HepG2 (cell line): ENCODE measurements at regions not wholly inside any gene's neighbourhood (a gene's known extent, or its start where the extent isn't known, plus 50 kb on each side); places are given as distances from the start of the nearest gene placed in this dataset.

Source experiments
- ATAC-seq: fragments of 200-7000 bp; cut with Tn5 transposase; 3 replicates; pipeline ENCODE4 v1.9.1; 2020; ENCODE audit warnings: mild to moderate bottlenecking, moderate library complexity
- BruUV-seq: library from RNA; stranded (reverse); fragments of 400-500 nt; replicated peaks from 2 replicates; lab custom pipeline; 2021; lab: Mats Ljungman, UMichigan
- CTCF ChIA-PET: fragments of 300-600 bp; formaldehyde crosslinking; extraction: SDS; loops from one replicate; lab custom pipeline; 2021; ENCODE audit warnings: low total read pairs, inconsistent platforms, low intra/inter-chr PET ratio; lab: Yijun Ruan, JAX
- POLR2A ChIA-PET: fragments of 350-600 bp; sonication (Branson Sonifier 250); formaldehyde crosslinking; loops from one replicate; lab custom pipeline; 2020; ENCODE audit warnings: antibody characterized with exemption, inconsistent platforms; lab: Yijun Ruan, JAX
- DNase-seq: peaks from one replicate; pipeline ENCODE4 v3.0.0-alpha.2; 2015; ENCODE audit warnings: low spot score
- FAIRE-seq: peaks from 3 replicates; lab custom pipeline; 2011; peaks lifted over from hg19 to GRCh38; lab: Jason Lieb, UNC
- H2AFZ ChIP-seq: one replicate; pipeline ENCODE4 v1.6.1; 2011; ENCODE audit warnings: low read length, inconsistent platforms
- H3K27ac ChIP-seq: fragments of 300-600 bp; 3 replicates; pipeline ENCODE4 v1.8.0; 2011; ENCODE audit warnings: mixed run types, mild to moderate bottlenecking, mixed read lengths, low read length, inconsistent platforms; ENCODE audit not compliant: insufficient read depth; ENCODE audit errors: extremely low read length
- H3K27me3 ChIP-seq, 2 experiments: fragments of 200-600 bp in 1 of 2; 2 replicates in 1 of 2; 3 replicates in 1 of 2; pipeline versions ENCODE4 v1.6.0 to v1.8.0; 2011; ENCODE audit warnings: low read length in 2 of 2, mild to moderate bottlenecking in 2 of 2, moderate library complexity in 2 of 2, inconsistent platforms in 1 of 2; ENCODE audit not compliant: insufficient read depth in 2 of 2, control insufficient read depth in 1 of 2
- H3K36me3 ChIP-seq, 2 experiments: fragments of 200-600 bp in 1 of 2; replicated peaks in 1 of 2; 2 replicates in 1 of 2; 3 replicates in 1 of 2; pipeline versions ENCODE4 v1.5.1 to v1.8.0; 2011; ENCODE audit warnings: low read length in 2 of 2, inconsistent platforms in 1 of 2; ENCODE audit not compliant: insufficient read depth in 2 of 2, control insufficient read depth in 1 of 2
- H3K4me1 ChIP-seq: 2 replicates; pipeline ENCODE4 v1.5.1; 2012; ENCODE audit warnings: low read length, inconsistent platforms; ENCODE audit not compliant: insufficient read depth
- H3K4me2 ChIP-seq: 2 replicates; pipeline ENCODE4 v1.6.0; 2011; ENCODE audit warnings: low read depth, low read length, inconsistent platforms
- H3K4me3 ChIP-seq, 3 experiments: fragments of 200-600 bp in 1 of 3; sonication (generic), shearing (Covaris generic) in 1 of 3; replicated peaks in 1 of 3; 2 replicates each; pipeline ENCODE4 v1.5.1; 2011 to 2016; ENCODE audit warnings: low read length in 3 of 3, inconsistent platforms in 2 of 3, low read depth in 2 of 3, mild to moderate bottlenecking in 2 of 3, control low read depth in 1 of 3, mixed read lengths in 1 of 3; ENCODE audit not compliant: insufficient read depth in 1 of 3
- H3K79me2 ChIP-seq: one replicate; pipeline ENCODE4 v1.6.1; 2011; ENCODE audit warnings: low read length, inconsistent platforms; ENCODE audit not compliant: insufficient read depth
- H3K9ac ChIP-seq: 2 replicates; pipeline ENCODE4 v1.6.0; 2011; ENCODE audit warnings: mild to moderate bottlenecking, low read depth, low read length, inconsistent platforms; ENCODE audit not compliant: insufficient read depth
- H3K9me3 ChIP-seq: 2 replicates; pipeline ENCODE4 v1.5.1; 2012; ENCODE audit warnings: mild to moderate bottlenecking, low read length
- H4K20me1 ChIP-seq: 2 replicates; pipeline ENCODE4 v1.6.0; 2011; ENCODE audit warnings: inconsistent platforms, mild to moderate bottlenecking, low read length, moderate library complexity; ENCODE audit not compliant: insufficient read depth
- ARNT ChIP-seq: fragments of 450-650 bp; IDR thresholded peaks from 2 replicates; pipeline ENCODE4 v1.6.1; 2017
- E2F5 ChIP-seq: sonication (generic); formaldehyde crosslinking; conservative IDR thresholded peaks from 2 replicates; pipeline ENCODE4 v1.4.0; 2020; ENCODE audit warnings: missing genetic modification reagents
- HOXD1 ChIP-seq: sonication (generic); formaldehyde crosslinking; IDR thresholded peaks from 2 replicates; pipeline ENCODE4 v1.5.0; 2020; ENCODE audit warnings: missing genetic modification reagents
- MIER3 ChIP-seq: IDR thresholded peaks from 2 replicates; pipeline ENCODE4 v1.6.1; 2016; ENCODE audit warnings: missing compliant biosample characterization, borderline replicate concordance
- PAX8 ChIP-seq: sonication (generic); formaldehyde crosslinking; IDR thresholded peaks from 2 replicates; pipeline ENCODE4 v1.8.0; 2022; ENCODE audit warnings: mild to moderate bottlenecking, missing genetic modification reagents, borderline replicate concordance
- TFDP2 ChIP-seq: sonication (generic); formaldehyde crosslinking; IDR thresholded peaks from 2 replicates; pipeline ENCODE4 v1.4.0; 2020; ENCODE audit warnings: missing genetic modification reagents
- ZBTB20 ChIP-seq: sonication (generic); formaldehyde crosslinking; IDR thresholded peaks from 2 replicates; pipeline ENCODE4 v1.8.1; 2023; ENCODE audit warnings: missing genetic modification reagents, low read depth, mild to moderate bottlenecking, borderline replicate concordance
- ZC3H13 ChIP-seq: sonication (generic); formaldehyde crosslinking; IDR thresholded peaks from 2 replicates; pipeline ENCODE4 v1.8.1; 2023; ENCODE audit warnings: mild to moderate bottlenecking, missing genetic modification reagents, moderate library complexity
- ZNF275 ChIP-seq: sonication (generic); formaldehyde crosslinking; IDR thresholded peaks from 2 replicates; pipeline ENCODE4 v1.8.0; 2022; ENCODE audit warnings: missing genetic modification reagents, mild to moderate bottlenecking, inconsistent platforms, borderline replicate concordance
- ZNF543 ChIP-seq: sonication (generic); formaldehyde crosslinking; IDR thresholded peaks from 2 replicates; pipeline ENCODE4 v1.4.0; 2020; ENCODE audit warnings: mild to moderate bottlenecking, missing genetic modification reagents
- ZNF557 ChIP-seq: sonication (generic); formaldehyde crosslinking; IDR thresholded peaks from 2 replicates; pipeline ENCODE4 v1.4.0; 2020; ENCODE audit warnings: missing genetic modification reagents
- in situ Hi-C: cut with HindIII; loops from 2 replicates; pipeline ENCODE4 v1.10.0; 2017; ENCODE audit warnings: low pct_unique_long_range_greater_than_20kb; ENCODE audit not compliant: extremely low pct_ligation_motif_present
- intact Hi-C: fragments of 100-400 bp; cut with micrococcal nuclease; formaldehyde crosslinking; loops from one replicate; pipeline ENCODE4 v1.10.0; 2022; ENCODE audit not compliant: unreplicated experiment
- TF ChIP-seq, protein P1 (sequence below): sonication (generic); formaldehyde crosslinking; IDR thresholded peaks from 2 replicates; pipeline ENCODE4 v1.5.0; 2020; ENCODE audit warnings: mild to moderate bottlenecking, missing genetic modification reagents

DNA sequence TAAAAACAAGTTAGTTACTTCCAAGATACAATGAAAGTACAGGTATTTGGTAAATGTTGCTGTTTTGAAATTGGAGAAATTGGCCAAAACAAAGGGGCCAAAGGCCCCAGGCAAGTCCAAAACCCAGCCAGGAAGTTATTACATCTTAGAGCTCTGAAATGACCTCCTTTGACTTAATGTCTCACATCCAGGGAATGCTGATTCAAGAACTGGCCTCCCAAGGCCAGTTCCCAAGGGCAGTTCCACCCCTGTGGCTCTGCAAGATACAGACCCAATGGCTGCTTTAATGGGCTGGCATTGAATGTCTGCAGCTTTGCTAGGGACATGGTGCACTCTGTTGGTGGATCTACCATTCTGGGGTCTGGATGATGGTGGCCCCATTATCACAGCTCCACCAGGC, 217.3 kb upstream of the FKBP1C start:
- Histone ChIP-seq H2AFZ (no peak overlapping the region), H3K79me2 (no peaks in the 10 kb centered on the region), H3K27ac (no peak overlapping the region), H3K4me2 (no peak overlapping the region), H3K9ac (no peak overlapping the region), H3K9me3 (no peaks in the 10 kb centered on the region), H3K4me3 (no peak overlapping the region), H4K20me1 (no peaks in the 10 kb centered on the region), H3K36me3 (no peaks in the 10 kb centered on the region), H3K27me3 (no peaks in the 10 kb centered on the region), H3K4me1 (peaks cover 8% of the 10 kb centered on the region; the same call in 1 of the 2 replicates)
- in situ Hi-C loops (no loop called here), intact Hi-C loops (no loop called here)
- CTCF ChIA-PET, result no interaction called here
- no peak for FAIRE-seq
- peak; percentile 41; the same call in 1 of the 3 replicates for ATAC-seq
- DNase-seq, result no peak
- POLR2A ChIA-PET, result no interaction called here
- BruUV-seq, result no TSS peak
- no peak for TF ChIP-seq ARNT
- TF ChIP-seq PAX8 (CRISPR knock-in tag), result no peak
- no peak for TF ChIP-seq ZNF543
- no peak for TF ChIP-seq ZNF557 (CRISPR knock-in tag)
- no peak for TF ChIP-seq HOXD1 (CRISPR knock-in tag)
- no peak for TF ChIP-seq ZBTB20 (CRISPR knock-in tag)
- TF ChIP-seq, protein P1, sequence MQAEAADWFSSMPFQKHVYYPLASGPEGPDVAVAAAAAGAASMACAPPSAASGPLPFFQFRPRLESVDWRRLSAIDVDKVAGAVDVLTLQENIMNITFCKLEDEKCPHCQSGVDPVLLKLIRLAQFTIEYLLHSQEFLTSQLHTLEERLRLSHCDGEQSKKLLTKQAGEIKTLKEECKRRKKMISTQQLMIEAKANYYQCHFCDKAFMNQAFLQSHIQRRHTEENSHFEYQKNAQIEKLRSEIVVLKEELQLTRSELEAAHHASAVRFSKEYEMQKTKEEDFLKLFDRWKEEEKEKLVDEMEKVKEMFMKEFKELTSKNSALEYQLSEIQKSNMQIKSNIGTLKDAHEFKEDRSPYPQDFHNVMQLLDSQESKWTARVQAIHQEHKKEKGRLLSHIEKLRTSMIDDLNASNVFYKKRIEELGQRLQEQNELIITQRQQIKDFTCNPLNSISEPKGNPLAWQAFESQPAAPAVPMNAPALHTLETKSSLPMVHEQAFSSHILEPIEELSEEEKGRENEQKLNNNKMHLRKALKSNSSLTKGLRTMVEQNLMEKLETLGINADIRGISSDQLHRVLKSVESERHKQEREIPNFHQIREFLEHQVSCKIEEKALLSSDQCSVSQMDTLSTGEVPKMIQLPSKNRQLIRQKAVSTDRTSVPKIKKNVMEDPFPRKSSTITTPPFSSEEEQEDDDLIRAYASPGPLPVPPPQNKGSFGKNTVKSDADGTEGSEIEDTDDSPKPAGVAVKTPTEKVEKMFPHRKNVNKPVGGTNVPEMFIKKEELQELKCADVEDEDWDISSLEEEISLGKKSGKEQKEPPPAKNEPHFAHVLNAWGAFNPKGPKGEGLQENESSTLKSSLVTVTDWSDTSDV, result no peak
- TF ChIP-seq ZC3H13, result no peak
- TF ChIP-seq MIER3 (CRISPR knock-in tag), result no peak
- TF ChIP-seq TFDP2 (CRISPR knock-in tag), result no peak
- no peak for TF ChIP-seq E2F5
- no peak for TF ChIP-seq ZNF275 (CRISPR knock-in tag)
